GM19043 (cell line): ENCODE measurements at regions not wholly inside any gene's neighbourhood (a gene's known extent, or its start where the extent isn't known, plus 50 kb on each side); places are given as distances from the start of the nearest gene placed in this dataset.
"Not testable (repeated sequence)": the region's sequence is repeated elsewhere in the genome, so short reads cannot be mapped to it uniquely, and the experiment has no call there.

Experiments
- ATAC-seq: cut with Tn5 transposase; IDR thresholded peaks from one replicate; pipeline ENCODE4 v1.9.1; 2021; ENCODE audit warnings: low read depth; ENCODE audit not compliant: unreplicated experiment

GRCh38 chr1:201718346-201719202 lies 110.4 kb upstream of the IPO9 start:
- no peak for ATAC-seq

- ATAC-seq: no peak
Measured at GRCh38 chr1:201719812-201720521, 109.0 kb upstream of the IPO9 start.

- ATAC-seq: no peak
Measured at GRCh38 chr1:201720522-201720844, 108.5 kb upstream of the IPO9 start.

- ATAC-seq: no peak
Measured at GRCh38 chr1:201721082-201722049, 107.6 kb upstream of the IPO9 start.

DNA sequence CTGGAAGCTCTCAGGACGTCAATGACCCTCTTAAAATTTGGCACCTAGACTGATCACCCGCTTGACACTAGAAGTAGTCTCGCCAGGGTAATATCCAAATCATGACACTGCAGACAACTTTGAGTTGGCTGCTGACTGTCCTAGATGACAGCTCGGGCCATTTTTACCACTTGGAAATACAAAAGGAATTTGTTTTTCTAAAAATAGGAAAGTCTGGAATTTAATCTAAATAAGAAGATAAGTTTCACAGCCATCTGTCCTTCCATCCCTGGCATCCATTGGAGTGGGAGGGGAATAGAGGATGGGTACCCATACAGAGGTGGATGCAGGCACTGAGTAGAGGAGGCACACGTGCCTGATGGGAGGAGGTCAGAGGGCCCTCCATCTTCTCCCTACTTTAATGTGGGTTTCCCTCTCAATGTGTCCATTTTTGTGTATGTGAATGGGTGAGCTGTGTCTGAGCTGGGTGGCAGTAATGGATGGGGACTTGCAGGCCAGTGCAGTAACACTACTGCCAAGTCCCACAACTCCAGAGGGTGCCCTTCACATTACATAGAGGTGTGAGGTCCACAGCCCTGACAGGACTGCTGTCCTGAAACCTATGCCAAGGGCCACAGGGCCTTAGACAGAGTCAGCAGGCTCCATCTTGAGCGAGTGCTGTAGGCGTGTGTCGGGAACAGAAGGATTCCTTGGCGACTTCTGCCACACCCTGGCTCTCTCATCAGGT lies 104.8 kb upstream of the IPO9 start:
- no peak for ATAC-seq

- ATAC-seq: no peak
Measured at GRCh38 chr1:201724766-201725118, 104.2 kb upstream of the IPO9 start.

DNA sequence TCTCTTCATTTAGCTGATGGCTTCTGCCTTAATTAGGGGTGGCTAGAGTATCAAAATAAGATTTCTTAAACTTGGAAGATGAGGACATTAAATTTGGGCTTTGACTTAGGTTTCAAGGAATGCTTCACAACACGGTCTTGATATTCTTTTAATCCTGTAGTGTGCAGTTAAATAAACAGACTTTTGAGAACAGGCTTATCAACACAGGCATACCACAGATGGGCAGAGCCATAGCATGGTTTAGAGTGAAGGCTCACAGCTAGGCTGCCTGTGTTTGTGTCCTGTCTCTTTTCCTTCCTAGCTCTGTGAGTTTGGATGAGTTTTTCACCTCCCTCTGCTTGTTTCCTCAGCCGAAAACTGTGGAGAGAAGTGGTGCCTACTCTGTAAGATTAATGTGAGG lies 102.3 kb upstream of the IPO9 start:
- ATAC-seq: no peak

DNA sequence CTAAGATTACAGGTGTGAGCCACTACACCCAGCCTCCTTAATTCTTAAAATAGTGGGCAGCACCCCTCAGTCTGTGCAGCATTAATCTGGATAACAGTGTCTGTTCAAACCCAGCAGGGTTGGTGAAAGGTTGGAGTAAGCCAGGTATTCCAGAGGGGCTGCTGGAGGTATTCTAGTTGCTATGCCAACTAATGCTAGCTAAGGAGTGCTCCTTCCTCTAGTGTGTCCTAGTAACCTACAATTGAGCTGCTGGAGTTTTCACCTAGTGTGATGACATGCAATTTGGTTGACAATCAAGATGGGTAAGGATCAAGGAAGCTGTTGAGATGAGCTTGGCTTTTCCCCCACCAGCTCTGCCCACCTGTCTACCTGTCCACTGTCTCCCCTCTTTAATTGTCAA lies 100.2 kb upstream of the IPO9 start:
- no peak for ATAC-seq

DNA sequence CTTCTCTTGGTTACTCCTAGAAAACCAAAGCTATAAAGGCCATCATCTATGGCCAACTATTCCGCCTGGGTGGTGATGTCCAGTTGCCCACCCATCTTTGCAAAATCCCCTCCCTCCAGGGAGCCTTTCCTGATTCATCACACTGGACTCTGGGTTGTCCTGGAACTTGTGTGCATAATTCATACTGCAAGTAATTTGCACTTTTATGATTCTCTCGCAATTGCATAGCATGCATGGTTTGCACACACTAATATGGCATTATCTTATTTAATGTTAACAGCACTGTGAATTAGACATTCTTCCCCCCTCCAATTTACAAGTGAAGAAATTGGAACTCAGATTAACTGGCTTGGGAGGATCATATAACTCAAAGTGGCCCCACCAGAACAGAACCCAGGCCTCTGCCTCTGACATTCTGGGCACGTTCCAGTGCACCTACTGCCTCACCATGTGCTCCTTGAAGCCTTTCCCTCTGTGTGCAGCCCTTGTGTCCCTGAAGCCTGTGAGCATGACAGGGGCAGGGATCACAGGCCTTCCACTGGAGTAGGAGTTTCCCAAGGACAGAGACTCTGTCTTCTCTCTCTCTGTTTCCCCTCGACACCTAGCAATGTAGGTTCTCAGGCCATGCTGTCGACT lies 98.9 kb upstream of the IPO9 start:
- ATAC-seq: no peak

- ATAC-seq: no peak
Measured at GRCh38 chr1:201730611-201731010, 98.3 kb upstream of the IPO9 start.

DNA sequence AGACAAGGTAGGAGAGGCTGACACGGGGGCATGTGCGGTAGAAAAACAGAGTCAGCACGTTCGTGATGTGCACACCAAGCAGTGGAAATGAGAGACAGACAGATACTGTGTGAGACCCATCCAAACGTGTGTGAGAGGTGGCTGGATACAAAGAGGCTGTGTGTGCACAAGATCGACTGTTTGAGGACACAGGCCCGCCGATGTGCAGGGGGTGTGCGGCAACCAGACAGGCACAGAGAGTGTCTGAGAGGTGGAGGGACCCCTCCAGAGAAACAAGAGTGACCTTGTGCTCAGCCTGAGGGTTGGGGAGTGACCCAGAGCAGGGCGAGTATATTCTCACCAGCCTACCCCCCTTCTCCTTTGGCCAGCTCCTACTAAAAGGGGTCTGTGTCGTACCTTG lies 97.8 kb upstream of the IPO9 start:
- ATAC-seq: no peak

DNA sequence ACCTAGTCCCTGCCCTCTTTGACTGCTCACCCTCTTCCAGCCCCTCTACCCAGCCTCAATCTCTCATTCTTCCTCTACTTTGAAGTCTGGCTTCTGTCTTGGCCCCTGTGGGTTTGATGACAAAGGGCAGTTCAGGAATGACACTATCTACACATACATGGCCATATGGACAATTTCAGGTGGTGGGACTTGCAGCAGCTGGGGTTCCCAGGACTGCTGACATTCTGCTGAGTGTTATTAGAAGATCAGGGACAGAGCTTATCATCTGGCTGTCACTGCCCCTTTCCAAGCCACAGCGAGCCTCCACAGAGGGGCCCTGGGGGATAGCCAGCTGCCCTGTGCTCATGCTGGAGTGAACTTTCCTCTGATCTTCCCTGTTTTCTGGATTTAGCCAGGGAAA lies 97.4 kb upstream of the IPO9 start:
- ATAC-seq: no peak

GRCh38 chr1:201732351-201732750 lies 96.6 kb upstream of the IPO9 start:
- ATAC-seq: no peak

DNA sequence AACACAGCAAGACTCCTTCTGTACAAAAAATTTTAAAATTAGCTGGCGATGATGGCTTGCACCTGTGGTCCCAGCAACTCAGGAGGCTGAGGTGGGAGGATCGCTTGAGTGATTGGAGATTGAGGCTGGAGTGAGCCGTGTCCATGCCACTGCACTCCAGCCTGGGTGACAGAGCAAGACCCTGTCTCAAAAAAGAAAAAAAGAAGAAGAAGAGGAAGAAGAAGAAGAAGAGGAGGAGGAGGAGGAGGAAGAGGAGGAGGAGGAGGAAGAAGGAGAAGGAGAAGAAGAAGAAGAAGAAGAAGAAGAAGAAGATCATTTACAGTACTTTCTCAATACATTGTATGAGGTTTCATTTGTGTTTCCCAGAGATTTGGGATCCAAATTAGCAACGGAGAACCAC lies 94.7 kb upstream of the IPO9 start:
- ATAC-seq: not testable (repeated sequence)

GRCh38 chr1:201734786-201735185 lies 94.2 kb upstream of the IPO9 start:
- no peak for ATAC-seq

DNA sequence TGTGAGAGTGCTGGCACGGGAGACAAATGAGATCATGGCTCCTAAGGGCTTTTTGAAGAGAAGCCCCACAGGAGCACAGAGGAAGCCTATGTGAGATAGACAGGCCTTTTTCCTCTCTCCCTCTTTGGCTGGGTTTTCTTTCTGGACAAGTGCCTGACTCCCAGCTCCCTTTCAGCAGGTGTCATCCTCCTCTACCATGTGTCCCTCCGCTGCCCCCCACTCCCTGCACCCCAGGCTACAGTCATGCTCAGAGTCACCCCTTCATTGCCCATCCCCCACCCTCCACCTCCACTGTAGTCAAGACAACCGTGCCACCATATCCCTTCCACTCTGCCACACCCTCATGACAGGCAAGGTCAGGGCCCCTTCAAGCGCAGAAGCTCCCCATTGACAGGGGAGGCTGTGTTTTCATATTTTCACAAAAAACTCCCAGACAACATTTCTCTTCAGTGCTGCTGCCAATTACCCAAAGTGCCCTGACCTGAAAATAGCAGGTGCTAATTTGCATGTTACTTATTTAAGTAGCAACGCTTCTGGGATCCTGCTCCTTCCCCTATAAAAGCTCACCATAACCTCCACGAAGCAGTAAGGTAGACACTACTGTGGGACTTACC lies 92.1 kb upstream of the IPO9 start:
- ATAC-seq: no peak

DNA sequence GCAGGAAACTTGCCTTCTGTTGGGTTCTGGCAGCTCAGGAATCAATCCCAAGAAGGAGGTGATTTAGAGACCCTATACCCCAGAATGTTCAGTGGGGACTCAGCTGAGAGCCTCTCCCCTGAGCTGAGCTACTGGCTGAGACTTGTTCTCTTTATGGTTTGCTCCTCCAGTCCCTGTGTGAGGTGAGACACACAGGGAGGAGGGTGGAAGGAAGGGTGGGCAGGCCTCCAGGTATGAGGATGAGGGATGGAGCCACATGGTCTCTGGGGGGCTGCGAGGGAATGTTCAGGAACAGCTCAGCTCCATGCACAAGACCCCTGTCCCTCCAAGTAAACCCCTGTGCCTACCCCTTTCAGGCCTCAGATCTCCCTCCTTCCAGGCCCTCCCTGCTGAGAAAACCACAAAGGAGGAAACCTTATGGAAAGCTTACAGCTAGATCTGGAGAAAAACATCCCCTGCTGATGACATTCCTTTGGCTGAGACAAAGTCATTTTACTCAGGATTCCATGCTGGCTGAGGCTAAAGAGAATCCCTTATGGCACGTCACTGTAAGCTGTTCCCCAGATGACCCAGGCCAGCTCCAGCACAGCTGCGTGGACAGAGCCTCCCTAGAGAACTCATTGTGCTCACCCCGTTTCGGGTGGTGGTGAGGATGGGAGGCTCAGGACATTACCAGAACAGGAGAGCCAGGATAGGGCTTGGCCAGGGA lies 91.5 kb upstream of the IPO9 start:
- no peak for ATAC-seq

- no peak for ATAC-seq
Measured at GRCh38 chr1:201739080-201739479, 89.9 kb upstream of the IPO9 start.

DNA sequence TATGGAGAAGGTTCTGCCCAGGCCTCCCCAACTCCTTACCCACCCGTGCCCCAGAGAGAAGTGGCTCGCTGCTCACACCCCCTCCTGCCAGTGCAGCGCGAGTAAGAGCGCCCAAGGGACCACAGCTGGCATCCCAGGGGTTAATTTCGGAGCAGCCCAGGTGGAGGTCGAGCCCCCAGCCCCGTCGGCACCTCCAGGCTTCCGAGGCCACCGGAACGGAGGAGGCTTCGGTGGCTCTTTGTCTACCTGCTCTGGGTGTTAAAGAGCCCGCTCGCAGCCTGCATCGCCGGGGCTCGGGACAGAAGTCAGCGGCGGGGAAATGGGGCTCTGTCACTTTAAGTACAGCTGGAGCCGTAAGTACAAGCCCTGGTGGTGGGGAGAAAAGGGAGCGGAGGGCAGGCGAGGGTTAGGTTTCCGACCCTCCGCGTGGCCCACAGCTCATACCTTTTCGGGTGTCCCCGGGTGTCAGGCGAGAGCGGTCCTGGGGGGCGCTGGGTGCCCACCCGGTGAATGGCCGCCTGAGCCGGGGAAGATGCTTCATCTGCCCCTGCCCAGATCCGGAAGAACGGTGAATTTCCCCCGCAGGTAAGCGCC lies 89.4 kb upstream of the IPO9 start:
- ATAC-seq: no peak
